ENCODE measurements at regions not wholly inside any gene's neighbourhood (a gene's known extent, or its start where the extent isn't known, plus 50 kb on each side); places are given as distances from the start of the nearest gene placed in this dataset.

DNA sequence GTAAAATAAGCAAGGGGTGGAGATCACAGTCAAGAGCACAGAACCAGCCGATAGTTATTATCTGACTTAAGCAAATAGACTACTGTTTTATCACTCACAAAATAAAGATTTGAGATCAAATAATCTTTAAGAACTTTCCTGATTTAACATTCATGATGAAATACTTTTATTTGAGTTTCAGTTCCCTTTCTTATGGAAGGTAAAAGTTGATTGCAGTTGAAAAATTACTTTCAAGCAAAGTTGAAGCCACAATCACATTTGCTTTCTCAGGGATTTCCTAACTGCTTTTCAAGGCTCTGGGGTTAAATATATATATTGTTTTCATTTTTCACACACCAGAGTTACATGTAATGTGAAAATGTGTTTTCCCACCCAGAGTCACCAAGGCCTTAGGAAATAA, 599.5 kb downstream of the KCNJ3 start:
- H3K27me3 ChIP-seq (replicated peaks in 2 of 5; ENCODE audit: control insufficient read depth in 4 of 5, insufficient read depth in 5 of 5, low read length in 4 of 5), result no peaks in the 10 kb centered on the region
- CTCF ChIA-PET, result no interaction called here

DNA sequence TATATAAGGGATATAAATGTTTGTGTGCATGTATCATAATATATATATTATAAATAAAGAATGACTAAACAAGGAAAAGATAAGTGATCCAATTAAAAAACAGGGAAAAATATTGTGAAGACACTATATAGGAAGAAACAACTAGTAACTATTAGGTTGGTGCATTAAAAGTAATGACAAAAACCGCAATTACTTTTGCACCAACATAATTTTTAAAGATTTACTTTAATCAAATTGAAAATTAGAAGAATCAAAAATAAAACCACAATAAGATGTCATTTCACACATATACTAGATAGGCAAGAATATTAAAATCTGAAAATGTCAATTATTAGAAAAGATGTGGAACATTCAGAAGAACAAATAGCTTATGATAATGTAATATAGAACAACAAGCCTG, 595.9 kb downstream of the KCNJ3 start:
- Histone ChIP-seq H3K36me3 (ENCODE audit: control insufficient read depth in 4 of 4, insufficient read depth in 4 of 4, low read length in 3 of 4) (no peaks in the 10 kb centered on the region), H3K9me3 (ENCODE audit: control extremely low read depth in 1 of 5, control insufficient read depth in 4 of 5, insufficient read depth in 2 of 5, low read depth in 1 of 5, low read length in 4 of 5) (no peaks in the 10 kb centered on the region), H3K4me1 (ENCODE audit: control extremely low read depth in 1 of 4, control insufficient read depth in 4 of 4, insufficient read depth in 4 of 4, low read length in 3 of 4) (peaks cover 0 to 3% (median 0%) of the 10 kb centered on the region in 4 experiments), H3K27ac (ENCODE audit: insufficient read depth in 1 of 2, low read depth in 1 of 2, low read length in 2 of 2, poor library complexity in 1 of 2, severe bottlenecking in 2 of 2) (no peak overlapping the region), H3K4me3 (ENCODE audit: control insufficient read depth in 1 of 7, extremely low read depth in 1 of 7, insufficient read depth in 4 of 7, low read depth in 2 of 7, low read length in 6 of 7) (no peak overlapping the region), H3K27me3 (replicated peaks in 2 of 5; ENCODE audit: control insufficient read depth in 4 of 5, insufficient read depth in 5 of 5, low read length in 4 of 5) (no peaks in the 10 kb centered on the region)
- ChIA-PET POLR2A (no interaction called here), CTCF (interaction anchor here (0.5 kb wide), 1 partner anchor 35 kb away, joined by 3 read pairs; no protein-coding TSS in a partner anchor)
- no CpG with 5 or more reads among the region's 1 CpG for WGBS (ENCODE audit: insufficient coverage)
- no peak for DNase-seq

More for the DNA sequence above, 599.5 kb downstream of the KCNJ3 start:
- DNase-seq, result no peak
- Histone ChIP-seq H3K27ac (ENCODE audit: insufficient read depth in 1 of 2, low read depth in 1 of 2, low read length in 2 of 2, poor library complexity in 1 of 2, severe bottlenecking in 2 of 2) (no peak overlapping the region), H3K4me1 (ENCODE audit: control extremely low read depth in 1 of 4, control insufficient read depth in 4 of 4, insufficient read depth in 4 of 4, low read length in 3 of 4) (peaks cover 0 to 3% (median 0%) of the 10 kb centered on the region in 4 experiments), H3K4me3 (ENCODE audit: control insufficient read depth in 1 of 7, extremely low read depth in 1 of 7, insufficient read depth in 4 of 7, low read depth in 2 of 7, low read length in 6 of 7) (no peak overlapping the region), H3K9me3 (ENCODE audit: control extremely low read depth in 1 of 5, control insufficient read depth in 4 of 5, insufficient read depth in 2 of 5, low read depth in 1 of 5, low read length in 4 of 5) (no peaks in the 10 kb centered on the region), H3K36me3 (ENCODE audit: control insufficient read depth in 4 of 4, insufficient read depth in 4 of 4, low read length in 3 of 4) (no peaks in the 10 kb centered on the region)
- POLR2A ChIA-PET, result no interaction called here
- WGBS (ENCODE audit: insufficient coverage), result no CpG with 5 or more reads among the region's 1 CpG

DNA sequence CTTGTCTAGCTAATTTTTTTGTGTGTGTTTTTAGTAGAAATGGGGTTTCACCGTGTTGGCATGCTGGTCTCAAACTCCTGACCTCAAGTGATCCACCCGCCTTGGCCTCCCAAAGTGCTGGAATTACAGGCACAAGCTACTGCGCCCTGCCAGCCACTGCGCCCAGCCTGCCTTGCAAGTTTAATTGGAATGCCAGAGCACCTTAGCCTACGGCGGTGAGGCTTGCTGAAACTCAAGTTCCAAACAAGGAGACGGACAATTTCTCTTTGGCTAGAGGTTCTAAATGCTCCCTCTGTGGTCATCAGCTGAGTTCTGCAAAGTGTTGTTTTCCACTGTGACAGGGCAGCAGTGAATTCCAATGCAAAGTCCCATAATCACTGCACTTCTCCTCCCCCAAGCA, 583.4 kb downstream of the KCNJ3 start:
- ChIA-PET CTCF (no interaction called here), POLR2A (no interaction called here)
- H3K27ac ChIP-seq (ENCODE audit: insufficient read depth in 1 of 2, low read depth in 1 of 2, low read length in 2 of 2, poor library complexity in 1 of 2, severe bottlenecking in 2 of 2), result no peak overlapping the region
- no peaks in the 10 kb centered on the region for H3K9me3 ChIP-seq (ENCODE audit: control extremely low read depth in 1 of 5, control insufficient read depth in 4 of 5, insufficient read depth in 2 of 5, low read depth in 1 of 5, low read length in 4 of 5)
- no peak for DNase-seq
- no peaks in the 10 kb centered on the region for H3K27me3 ChIP-seq (replicated peaks in 2 of 5; ENCODE audit: control insufficient read depth in 4 of 5, insufficient read depth in 5 of 5, low read length in 4 of 5)
- H3K4me1 ChIP-seq (ENCODE audit: control extremely low read depth in 1 of 4, control insufficient read depth in 4 of 4, insufficient read depth in 4 of 4, low read length in 3 of 4), result no peaks in the 10 kb centered on the region
- no peaks in the 10 kb centered on the region for H3K36me3 ChIP-seq (ENCODE audit: control insufficient read depth in 4 of 4, insufficient read depth in 4 of 4, low read length in 3 of 4)
- 100% methylated on average over 7 of the region's 7 CpGs for WGBS (ENCODE audit: insufficient coverage)
- no peak overlapping the region for H3K4me3 ChIP-seq (ENCODE audit: control insufficient read depth in 1 of 7, extremely low read depth in 1 of 7, insufficient read depth in 4 of 7, low read depth in 2 of 7, low read length in 6 of 7)

DNA sequence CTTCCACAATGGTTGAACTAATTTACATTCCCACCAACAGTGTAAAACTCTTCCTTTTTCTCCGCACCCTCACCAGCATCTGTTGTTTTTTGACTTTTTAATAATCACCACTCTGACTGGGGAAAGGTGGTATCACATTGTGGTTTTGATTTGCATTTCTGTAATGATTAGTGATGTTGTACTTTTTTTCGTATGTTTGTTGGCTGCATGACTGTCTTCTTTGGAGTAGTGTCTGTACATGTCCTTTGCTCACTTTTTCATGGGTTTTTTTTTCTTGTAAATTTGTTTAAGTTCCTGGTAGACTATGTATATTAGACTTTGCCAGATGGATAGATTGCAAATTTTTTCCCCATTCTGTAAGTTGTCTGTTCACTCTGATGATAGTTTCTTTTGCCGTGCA, 574.8 kb downstream of the KCNJ3 start:
- H3K27ac ChIP-seq (ENCODE audit: insufficient read depth in 1 of 2, low read depth in 1 of 2, low read length in 2 of 2, poor library complexity in 1 of 2, severe bottlenecking in 2 of 2), result no peak overlapping the region
- CTCF ChIA-PET, result no interaction called here
- no peaks in the 10 kb centered on the region for H3K4me1 ChIP-seq (ENCODE audit: control extremely low read depth in 1 of 4, control insufficient read depth in 4 of 4, insufficient read depth in 4 of 4, low read length in 3 of 4)
- POLR2A ChIA-PET, result no interaction called here
- no peaks in the 10 kb centered on the region for H3K36me3 ChIP-seq (ENCODE audit: control insufficient read depth in 4 of 4, insufficient read depth in 4 of 4, low read length in 3 of 4)
- H3K4me3 ChIP-seq (ENCODE audit: control insufficient read depth in 1 of 7, extremely low read depth in 1 of 7, insufficient read depth in 4 of 7, low read depth in 2 of 7, low read length in 6 of 7), result no peak overlapping the region
- DNase-seq, result no peak
- no peaks in the 10 kb centered on the region for H3K27me3 ChIP-seq (replicated peaks in 2 of 5; ENCODE audit: control insufficient read depth in 4 of 5, insufficient read depth in 5 of 5, low read length in 4 of 5)
- no peaks in the 10 kb centered on the region for H3K9me3 ChIP-seq (ENCODE audit: control extremely low read depth in 1 of 5, control insufficient read depth in 4 of 5, insufficient read depth in 2 of 5, low read depth in 1 of 5, low read length in 4 of 5)
- WGBS (ENCODE audit: insufficient coverage), result 100% methylated on average over 1 of the region's 3 CpGs

DNA sequence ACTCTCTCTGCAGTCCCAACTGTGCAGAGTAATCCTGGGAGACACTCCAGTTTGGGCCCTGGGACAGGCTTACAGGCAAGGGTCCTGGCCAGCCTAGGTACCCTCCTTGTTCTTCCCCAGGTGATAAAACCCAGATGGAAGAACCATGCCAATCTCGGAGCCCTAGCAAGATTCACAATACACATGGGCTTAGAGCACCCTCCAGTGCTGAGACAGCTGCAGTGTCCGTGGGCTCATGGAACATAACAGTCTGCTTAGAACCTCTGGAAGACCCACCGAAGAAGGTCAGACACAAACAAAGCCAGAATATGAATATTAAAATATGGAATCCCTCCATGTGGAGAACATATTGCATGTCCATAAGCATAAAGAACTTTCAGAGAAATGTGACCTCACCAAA, 568.1 kb downstream of the KCNJ3 start:
- Histone ChIP-seq H3K4me3 (ENCODE audit: control insufficient read depth in 1 of 7, extremely low read depth in 1 of 7, insufficient read depth in 4 of 7, low read depth in 2 of 7, low read length in 6 of 7) (no peak overlapping the region), H3K36me3 (ENCODE audit: control insufficient read depth in 4 of 4, insufficient read depth in 4 of 4, low read length in 3 of 4) (no peaks in the 10 kb centered on the region), H3K9me3 (ENCODE audit: control extremely low read depth in 1 of 5, control insufficient read depth in 4 of 5, insufficient read depth in 2 of 5, low read depth in 1 of 5, low read length in 4 of 5) (peaks cover 0 to 2% (median 0%) of the 10 kb centered on the region in 5 experiments), H3K27me3 (replicated peaks in 2 of 5; ENCODE audit: control insufficient read depth in 4 of 5, insufficient read depth in 5 of 5, low read length in 4 of 5) (no peaks in the 10 kb centered on the region), H3K4me1 (ENCODE audit: control extremely low read depth in 1 of 4, control insufficient read depth in 4 of 4, insufficient read depth in 4 of 4, low read length in 3 of 4) (no peaks in the 10 kb centered on the region), H3K27ac (ENCODE audit: insufficient read depth in 1 of 2, low read depth in 1 of 2, low read length in 2 of 2, poor library complexity in 1 of 2, severe bottlenecking in 2 of 2) (no peak overlapping the region)
- WGBS (ENCODE audit: insufficient coverage), result 100% methylated on average over 1 of the region's 3 CpGs
- DNase-seq, result no peak
- ChIA-PET POLR2A (no interaction called here), CTCF (no interaction called here)

DNA sequence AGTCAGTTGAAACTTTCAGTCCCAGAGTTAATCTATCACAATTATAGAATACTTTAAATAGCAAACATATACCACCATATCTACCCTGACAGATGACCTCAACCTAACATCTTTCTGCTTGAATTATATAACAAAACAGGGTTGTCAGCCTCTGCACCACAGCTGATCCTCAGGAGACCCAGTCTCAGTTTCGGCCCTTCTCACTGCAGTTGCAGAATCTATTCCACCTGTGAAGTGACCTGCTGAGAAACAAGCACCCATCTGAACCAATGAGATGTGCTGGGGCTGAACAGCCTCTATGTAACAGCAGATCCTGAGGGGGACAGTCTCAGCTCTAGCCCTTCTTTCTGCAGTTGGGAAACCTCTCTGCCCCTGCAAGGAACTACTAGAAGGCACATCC, 567.6 kb downstream of the KCNJ3 start:
- POLR2A ChIA-PET, result no interaction called here
- no peaks in the 10 kb centered on the region for H3K4me1 ChIP-seq (ENCODE audit: control extremely low read depth in 1 of 4, control insufficient read depth in 4 of 4, insufficient read depth in 4 of 4, low read length in 3 of 4)
- H3K27me3 ChIP-seq (replicated peaks in 2 of 5; ENCODE audit: control insufficient read depth in 4 of 5, insufficient read depth in 5 of 5, low read length in 4 of 5), result no peaks in the 10 kb centered on the region
- no peaks in the 10 kb centered on the region for H3K36me3 ChIP-seq (ENCODE audit: control insufficient read depth in 4 of 4, insufficient read depth in 4 of 4, low read length in 3 of 4)
- no peak overlapping the region for H3K27ac ChIP-seq (ENCODE audit: insufficient read depth in 1 of 2, low read depth in 1 of 2, low read length in 2 of 2, poor library complexity in 1 of 2, severe bottlenecking in 2 of 2)
- no peak overlapping the region for H3K4me3 ChIP-seq (ENCODE audit: control insufficient read depth in 1 of 7, extremely low read depth in 1 of 7, insufficient read depth in 4 of 7, low read depth in 2 of 7, low read length in 6 of 7)
- no peak for DNase-seq
- 100% methylated on average over 1 of the region's 1 CpG for WGBS (ENCODE audit: insufficient coverage)
- peaks cover 0 to 2% (median 0%) of the 10 kb centered on the region in 5 experiments for H3K9me3 ChIP-seq (ENCODE audit: control extremely low read depth in 1 of 5, control insufficient read depth in 4 of 5, insufficient read depth in 2 of 5, low read depth in 1 of 5, low read length in 4 of 5)
- CTCF ChIA-PET, result no interaction called here

DNA sequence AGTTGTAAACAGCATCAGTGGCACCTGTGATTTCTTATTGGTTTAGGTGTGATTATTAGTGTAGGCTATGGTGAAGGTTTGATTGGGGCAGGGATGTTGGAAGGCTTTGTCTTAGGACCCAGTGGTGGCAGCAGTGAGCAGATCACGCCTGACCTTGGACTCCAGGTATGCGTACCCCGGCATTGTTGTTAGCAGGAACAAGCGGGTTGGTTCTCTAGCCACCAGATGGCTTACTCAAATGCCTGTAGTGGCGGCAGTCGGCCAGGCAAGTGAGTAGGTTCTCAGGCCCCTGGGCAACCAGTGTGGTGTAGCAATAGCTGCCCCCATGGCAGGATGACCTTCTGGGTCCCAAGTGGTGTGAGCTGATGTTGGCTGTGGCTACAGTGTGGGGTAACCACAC, 558.3 kb downstream of the KCNJ3 start:
- POLR2A ChIA-PET, result no interaction called here
- Histone ChIP-seq H3K9me3 (ENCODE audit: control extremely low read depth in 1 of 5, control insufficient read depth in 4 of 5, insufficient read depth in 2 of 5, low read depth in 1 of 5, low read length in 4 of 5) (no peaks in the 10 kb centered on the region), H3K36me3 (ENCODE audit: control insufficient read depth in 4 of 4, insufficient read depth in 4 of 4, low read length in 3 of 4) (no peaks in the 10 kb centered on the region), H3K27ac (ENCODE audit: insufficient read depth in 1 of 2, low read depth in 1 of 2, low read length in 2 of 2, poor library complexity in 1 of 2, severe bottlenecking in 2 of 2) (no peak overlapping the region), H3K4me1 (ENCODE audit: control extremely low read depth in 1 of 4, control insufficient read depth in 4 of 4, insufficient read depth in 4 of 4, low read length in 3 of 4) (no peaks in the 10 kb centered on the region), H3K4me3 (ENCODE audit: control insufficient read depth in 1 of 7, extremely low read depth in 1 of 7, insufficient read depth in 4 of 7, low read depth in 2 of 7, low read length in 6 of 7) (no peak overlapping the region), H3K27me3 (replicated peaks in 2 of 5; ENCODE audit: control insufficient read depth in 4 of 5, insufficient read depth in 5 of 5, low read length in 4 of 5) (no peaks in the 10 kb centered on the region)
- WGBS (ENCODE audit: insufficient coverage), result 99% methylated on average over 6 of the region's 6 CpGs
- no peak for DNase-seq
- CTCF ChIA-PET, result no interaction called here
